ENCODE measurements at regions not wholly inside any gene's neighbourhood (a gene's known extent, or its start where the extent isn't known, plus 50 kb on each side); places are given as distances from the start of the nearest gene placed in this dataset.

DNA sequence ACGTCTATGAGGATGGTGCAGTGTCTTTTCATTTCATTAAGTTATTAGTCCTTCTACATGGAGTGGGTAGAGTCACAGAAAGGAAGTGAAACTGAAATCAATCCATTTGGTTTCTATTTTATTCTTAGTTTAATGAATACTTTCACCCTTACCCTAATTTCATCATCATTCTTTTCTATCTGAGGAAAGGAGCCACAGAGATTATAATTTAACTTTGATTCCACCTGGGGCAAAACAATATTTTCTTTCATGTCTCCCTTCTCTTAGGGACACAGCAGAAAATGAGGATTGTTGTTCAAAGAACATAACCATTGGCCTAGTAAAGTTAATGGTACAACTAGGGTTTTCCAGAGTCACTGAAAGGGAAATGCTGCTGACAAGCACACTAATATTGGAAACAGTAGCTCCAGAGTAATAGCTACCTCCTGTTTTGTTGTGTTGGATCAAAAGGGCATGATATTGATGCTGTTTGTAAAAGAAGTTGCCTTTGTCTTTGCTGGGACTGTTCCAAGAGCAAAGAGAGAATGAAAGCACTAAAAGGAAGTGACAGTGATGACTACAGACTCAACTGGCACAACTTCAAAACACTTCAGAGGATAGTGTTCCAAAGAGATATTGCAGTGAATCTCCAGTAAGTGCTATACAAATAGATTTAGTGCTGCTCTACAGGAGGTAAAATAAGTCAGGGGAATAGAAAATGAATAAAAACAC, 247.1 kb upstream of the PITX2 start:
- TF ChIP-seq, protein P1, sequence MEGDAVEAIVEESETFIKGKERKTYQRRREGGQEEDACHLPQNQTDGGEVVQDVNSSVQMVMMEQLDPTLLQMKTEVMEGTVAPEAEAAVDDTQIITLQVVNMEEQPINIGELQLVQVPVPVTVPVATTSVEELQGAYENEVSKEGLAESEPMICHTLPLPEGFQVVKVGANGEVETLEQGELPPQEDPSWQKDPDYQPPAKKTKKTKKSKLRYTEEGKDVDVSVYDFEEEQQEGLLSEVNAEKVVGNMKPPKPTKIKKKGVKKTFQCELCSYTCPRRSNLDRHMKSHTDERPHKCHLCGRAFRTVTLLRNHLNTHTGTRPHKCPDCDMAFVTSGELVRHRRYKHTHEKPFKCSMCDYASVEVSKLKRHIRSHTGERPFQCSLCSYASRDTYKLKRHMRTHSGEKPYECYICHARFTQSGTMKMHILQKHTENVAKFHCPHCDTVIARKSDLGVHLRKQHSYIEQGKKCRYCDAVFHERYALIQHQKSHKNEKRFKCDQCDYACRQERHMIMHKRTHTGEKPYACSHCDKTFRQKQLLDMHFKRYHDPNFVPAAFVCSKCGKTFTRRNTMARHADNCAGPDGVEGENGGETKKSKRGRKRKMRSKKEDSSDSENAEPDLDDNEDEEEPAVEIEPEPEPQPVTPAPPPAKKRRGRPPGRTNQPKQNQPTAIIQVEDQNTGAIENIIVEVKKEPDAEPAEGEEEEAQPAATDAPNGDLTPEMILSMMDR (conservative IDR thresholded peaks at IDR 0.05; ENCODE audit: low read length) = no peak
- no peak for TF ChIP-seq EZH2phosphoT487 (IDR thresholded peaks at IDR 0.05; ENCODE audit: borderline replicate concordance, low read depth, low read length)

All from OCI-LY7 (cell line).